ENCODE measurements at regions not wholly inside any gene's neighbourhood (a gene's known extent, or its start where the extent isn't known, plus 50 kb on each side); places are given as distances from the start of the nearest gene placed in this dataset.

- no peak overlapping the region for H3K27ac ChIP-seq
- no peaks in the 10 kb centered on the region for H3K27me3 ChIP-seq
- H3K9me3 ChIP-seq: no peaks in the 10 kb centered on the region
- no peak for DNase-seq
- TF ChIP-seq, protein P1, sequence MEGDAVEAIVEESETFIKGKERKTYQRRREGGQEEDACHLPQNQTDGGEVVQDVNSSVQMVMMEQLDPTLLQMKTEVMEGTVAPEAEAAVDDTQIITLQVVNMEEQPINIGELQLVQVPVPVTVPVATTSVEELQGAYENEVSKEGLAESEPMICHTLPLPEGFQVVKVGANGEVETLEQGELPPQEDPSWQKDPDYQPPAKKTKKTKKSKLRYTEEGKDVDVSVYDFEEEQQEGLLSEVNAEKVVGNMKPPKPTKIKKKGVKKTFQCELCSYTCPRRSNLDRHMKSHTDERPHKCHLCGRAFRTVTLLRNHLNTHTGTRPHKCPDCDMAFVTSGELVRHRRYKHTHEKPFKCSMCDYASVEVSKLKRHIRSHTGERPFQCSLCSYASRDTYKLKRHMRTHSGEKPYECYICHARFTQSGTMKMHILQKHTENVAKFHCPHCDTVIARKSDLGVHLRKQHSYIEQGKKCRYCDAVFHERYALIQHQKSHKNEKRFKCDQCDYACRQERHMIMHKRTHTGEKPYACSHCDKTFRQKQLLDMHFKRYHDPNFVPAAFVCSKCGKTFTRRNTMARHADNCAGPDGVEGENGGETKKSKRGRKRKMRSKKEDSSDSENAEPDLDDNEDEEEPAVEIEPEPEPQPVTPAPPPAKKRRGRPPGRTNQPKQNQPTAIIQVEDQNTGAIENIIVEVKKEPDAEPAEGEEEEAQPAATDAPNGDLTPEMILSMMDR (IDR thresholded peaks at IDR 0.05): no peak
- no peak for TF ChIP-seq POLR2A (IDR thresholded peaks at IDR 0.05)
- no peak overlapping the region for H3K4me3 ChIP-seq
- H3K4me1 ChIP-seq: no peaks in the 10 kb centered on the region
- intact Hi-C loops (cut with DNase I): no loop called here
- ATAC-seq: no peak
- no peaks in the 10 kb centered on the region for H3K36me3 ChIP-seq (replicated peaks in 1 of 2; ENCODE audit: insufficient read depth in 1 of 2, low read depth in 2 of 2)
Measured at GRCh38 chr1:224523676-224524075, 89.1 kb upstream of the WDR26 start.

- no peaks in the 10 kb centered on the region for H3K4me1 ChIP-seq
- no peaks in the 10 kb centered on the region for H3K27me3 ChIP-seq
- DNase-seq (no peak), ATAC-seq (no peak)
- no peak overlapping the region for H3K4me3 ChIP-seq
- no peaks in the 10 kb centered on the region for H3K9me3 ChIP-seq
- no peak overlapping the region for H3K27ac ChIP-seq
- intact Hi-C loops (cut with DNase I): no loop called here
- no peak for TF ChIP-seq POLR2A (IDR thresholded peaks at IDR 0.05)
- TF ChIP-seq, protein P1 (IDR thresholded peaks at IDR 0.05): no peak
- 91 to 93% methylated on average over 4 of the region's 4 CpGs for WGBS, 2 donors
- H3K36me3 ChIP-seq (replicated peaks in 1 of 2; ENCODE audit: insufficient read depth in 1 of 2, low read depth in 2 of 2): no peaks in the 10 kb centered on the region
Measured at GRCh38 chr1:224524679-224525078, 90.1 kb upstream of the WDR26 start.

- H3K27me3 ChIP-seq: no peaks in the 10 kb centered on the region
- 93 to 94% methylated on average over 4 of the region's 4 CpGs for WGBS, 2 donors
- TF ChIP-seq POLR2A (IDR thresholded peaks at IDR 0.05): no peak
- TF ChIP-seq, protein P1 (IDR thresholded peaks at IDR 0.05): no peak
- H3K27ac ChIP-seq: no peak overlapping the region
- no peak for DNase-seq
- no peaks in the 10 kb centered on the region for H3K9me3 ChIP-seq
- no peaks in the 10 kb centered on the region for H3K36me3 ChIP-seq (replicated peaks in 1 of 2; ENCODE audit: insufficient read depth in 1 of 2, low read depth in 2 of 2)
- no peaks in the 10 kb centered on the region for H3K4me1 ChIP-seq
- H3K4me3 ChIP-seq: no peak overlapping the region
- ATAC-seq: no peak
- intact Hi-C loops (cut with DNase I): no loop called here
Measured at GRCh38 chr1:224525411-224526040, 90.6 kb upstream of the CNIH3 start.

DNA sequence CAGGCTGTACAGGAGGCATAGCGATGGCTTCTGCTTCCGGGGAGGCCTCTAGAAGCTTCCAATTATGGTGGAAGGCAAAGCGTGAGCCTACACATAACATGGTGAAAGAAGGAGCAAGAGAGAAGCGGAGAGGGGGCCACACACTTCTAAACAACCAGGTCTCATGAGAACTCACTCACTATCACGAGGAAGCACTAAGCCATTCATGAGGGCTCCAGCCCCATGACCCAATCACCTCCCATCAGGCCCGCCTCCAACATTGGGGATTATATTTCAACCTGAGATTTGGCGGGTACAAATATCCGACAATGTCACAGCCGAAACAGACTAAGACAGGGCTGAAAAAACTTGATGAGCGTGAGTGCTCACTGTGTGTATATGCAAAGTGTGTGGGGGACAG is 89.3 kb upstream of the CNIH3 start:
- Histone ChIP-seq H3K9me3 (no peaks in the 10 kb centered on the region), H3K27ac (no peak overlapping the region), H3K4me3 (no peak overlapping the region), H3K27me3 (no peaks in the 10 kb centered on the region), H3K4me1 (no peaks in the 10 kb centered on the region), H3K36me3 (replicated peaks in 1 of 2; ENCODE audit: insufficient read depth in 1 of 2, low read depth in 2 of 2) (no peaks in the 10 kb centered on the region)
- no peak for TF ChIP-seq POLR2A (IDR thresholded peaks at IDR 0.05)
- TF ChIP-seq, protein P1 (IDR thresholded peaks at IDR 0.05): no peak
- DNase-seq: no peak
- WGBS, 2 donors: 92 to 94% methylated on average over 10 of the region's 10 CpGs
- ATAC-seq: no peak
- intact Hi-C loops (cut with DNase I): no loop called here

GRCh38 chr1:224528900-224529299 is 87.2 kb upstream of the CNIH3 start:
- Histone ChIP-seq H3K27ac (peak overlapping the region in 1 of 4 donors; percentile 46), H3K36me3 (replicated peaks in 1 of 2; ENCODE audit: insufficient read depth in 1 of 2, low read depth in 2 of 2) (no peaks in the 10 kb centered on the region), H3K9me3 (no peaks in the 10 kb centered on the region), H3K4me1 (no peaks in the 10 kb centered on the region), H3K4me3 (no peak overlapping the region), H3K27me3 (no peaks in the 10 kb centered on the region)
- peak; percentile 59 for ATAC-seq
- intact Hi-C loops (cut with DNase I): no loop called here
- DNase-seq: peak in 2 of 4 donors; percentile 38 to 74
- WGBS, 2 donors: 60 to 62% methylated on average over 3 of the region's 3 CpGs
- TF ChIP-seq POLR2A (IDR thresholded peaks at IDR 0.05): no peak
- TF ChIP-seq, protein P1 (IDR thresholded peaks at IDR 0.05): no peak

Data from body of pancreas (tissue), 4 donors.